HUES6 (cell line): ENCODE measurements at regions not wholly inside any gene's neighbourhood (a gene's known extent, or its start where the extent isn't known, plus 50 kb on each side); places are given as distances from the start of the nearest gene placed in this dataset.

Experiments
- H3K27ac ChIP-seq: 2 replicates; pipeline ENCODE4 v1.7.0; 2013; ENCODE audit warnings: low read depth, mild to moderate bottlenecking, low read length, inconsistent platforms
- H3K27me3 ChIP-seq: 2 replicates; pipeline ENCODE4 v1.6.1; 2013; ENCODE audit warnings: low read length; ENCODE audit not compliant: control insufficient read depth, insufficient read depth
- H3K36me3 ChIP-seq: 2 replicates; pipeline ENCODE4 v1.6.1; 2013; ENCODE audit warnings: low read length; ENCODE audit not compliant: control insufficient read depth, insufficient read depth
- H3K4me1 ChIP-seq: 2 replicates; pipeline ENCODE4 v1.6.1; 2013; ENCODE audit warnings: low read length; ENCODE audit not compliant: control insufficient read depth, insufficient read depth
- H3K4me3 ChIP-seq: 2 replicates; pipeline ENCODE4 v1.5.1; 2013; ENCODE audit warnings: low read depth, low read length
- H3K9ac ChIP-seq: one replicate; pipeline ENCODE4 v1.6.1; 2013; ENCODE audit warnings: mild to moderate bottlenecking, low read length
- H3K9me3 ChIP-seq: 2 replicates; pipeline ENCODE4 v1.6.1; 2013; ENCODE audit warnings: low read depth, low read length; ENCODE audit not compliant: control insufficient read depth, insufficient read depth

DNA sequence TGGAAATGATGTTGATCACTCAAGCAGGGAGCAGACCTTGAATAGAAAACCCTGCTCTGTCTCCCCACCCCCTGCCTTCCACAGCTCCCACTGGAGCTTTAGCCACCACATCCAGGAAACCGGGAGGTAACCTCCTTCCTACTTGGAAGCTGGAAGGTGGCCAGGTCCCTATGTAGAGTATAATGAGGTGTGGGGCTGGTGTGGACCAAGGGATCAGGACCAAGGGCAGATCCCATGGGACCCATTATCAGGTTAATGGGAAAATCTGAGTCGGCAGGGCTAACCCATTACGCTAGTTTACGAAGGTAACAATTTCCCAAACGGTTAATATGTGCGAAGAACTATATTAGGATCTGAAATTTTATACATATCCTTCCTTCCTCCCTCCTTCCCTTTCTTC lies 321.9 kb downstream of the MIAT start:
- Histone ChIP-seq H3K9me3 (no peaks in the 10 kb centered on the region), H3K27ac (no peak overlapping the region), H3K4me1 (no peaks in the 10 kb centered on the region), H3K27me3 (peaks cover 60% of the 10 kb centered on the region; the same call in 1 of the 2 replicates), H3K4me3 (no peak overlapping the region), H3K9ac (no peak overlapping the region), H3K36me3 (no peaks in the 10 kb centered on the region)

DNA sequence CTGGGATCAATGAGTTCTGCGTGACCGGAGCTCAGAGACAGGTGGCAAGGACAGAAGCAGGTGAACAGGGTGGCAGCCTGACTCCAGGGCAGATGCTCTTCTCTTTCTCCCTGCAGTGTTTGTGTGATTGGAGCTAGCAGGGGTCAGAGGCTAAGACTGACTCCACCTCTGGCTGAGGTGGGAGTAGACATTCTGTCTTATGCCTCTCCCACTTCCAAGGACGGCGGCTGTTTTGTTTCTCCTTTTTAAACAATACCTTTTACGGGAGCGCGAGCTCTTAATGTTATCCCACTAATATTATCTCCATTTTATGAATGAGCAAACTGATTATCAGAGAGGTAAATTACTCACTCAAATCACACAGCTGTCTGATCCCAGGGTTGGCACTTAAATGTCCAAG lies 323.7 kb downstream of the MIAT start:
- H3K36me3 ChIP-seq, result no peaks in the 10 kb centered on the region
- peaks cover 2% of the 10 kb centered on the region for H3K4me1 ChIP-seq
- peaks cover 59% of the 10 kb centered on the region; the same call in 1 of the 2 replicates for H3K27me3 ChIP-seq
- H3K4me3 ChIP-seq, result no peak overlapping the region
- H3K27ac ChIP-seq, result no peak overlapping the region
- no peak overlapping the region for H3K9ac ChIP-seq
- no peaks in the 10 kb centered on the region for H3K9me3 ChIP-seq

DNA sequence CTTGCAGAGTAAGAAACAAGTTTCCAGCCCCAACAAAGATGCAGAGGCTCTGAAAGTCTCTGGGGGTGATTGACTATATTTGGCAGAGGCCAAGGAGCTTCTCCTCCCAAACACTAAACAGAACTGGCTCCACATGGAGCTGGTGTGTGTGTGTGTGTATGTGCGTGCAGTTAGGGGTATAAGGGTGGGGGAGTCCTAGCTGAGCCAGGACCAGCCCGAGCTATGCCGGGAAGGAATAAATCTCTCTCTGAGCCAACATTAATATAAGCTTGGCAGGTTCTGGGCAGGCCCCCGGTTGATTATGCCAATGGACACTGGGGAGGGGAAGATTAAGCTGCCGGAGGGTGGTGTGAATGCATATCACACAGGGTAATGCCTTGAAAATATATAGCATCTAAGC lies 324.2 kb downstream of the MIAT start:
- H3K36me3 ChIP-seq, result no peaks in the 10 kb centered on the region
- H3K4me3 ChIP-seq, result no peak overlapping the region
- H3K27ac ChIP-seq, result no peak overlapping the region
- H3K9ac ChIP-seq, result no peak overlapping the region
- H3K4me1 ChIP-seq, result peaks cover 6% of the 10 kb centered on the region
- H3K9me3 ChIP-seq, result no peaks in the 10 kb centered on the region
- H3K27me3 ChIP-seq, result peaks cover 56% of the 10 kb centered on the region; the same call in 1 of the 2 replicates

DNA sequence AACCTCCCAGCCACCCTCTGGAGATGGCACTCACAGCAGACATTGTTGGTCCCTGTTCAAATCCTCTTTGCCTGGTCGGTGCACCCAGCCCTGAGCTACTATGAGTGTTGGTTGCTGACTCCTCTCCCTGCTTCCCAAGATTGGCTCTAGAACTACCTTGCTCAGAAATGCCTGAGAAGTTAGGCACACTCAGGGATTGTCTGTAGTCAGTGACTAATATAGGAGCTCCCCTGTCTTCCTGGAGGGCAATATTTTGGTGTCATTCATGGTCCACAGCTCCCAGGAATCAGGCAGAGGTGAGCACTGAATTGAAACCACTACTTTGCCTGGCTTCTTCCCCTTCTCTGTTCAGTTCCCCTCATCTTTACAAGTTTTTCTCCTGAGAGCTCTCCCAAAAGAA lies 325.9 kb downstream of the MIAT start:
- no peaks in the 10 kb centered on the region for H3K9me3 ChIP-seq
- no peak overlapping the region for H3K27ac ChIP-seq
- no peak overlapping the region for H3K9ac ChIP-seq
- H3K4me1 ChIP-seq, result peaks cover 8% of the 10 kb centered on the region
- peaks cover 48% of the 10 kb centered on the region; the same call in 1 of the 2 replicates for H3K27me3 ChIP-seq
- no peaks in the 10 kb centered on the region for H3K36me3 ChIP-seq
- H3K4me3 ChIP-seq, result no peak overlapping the region

DNA sequence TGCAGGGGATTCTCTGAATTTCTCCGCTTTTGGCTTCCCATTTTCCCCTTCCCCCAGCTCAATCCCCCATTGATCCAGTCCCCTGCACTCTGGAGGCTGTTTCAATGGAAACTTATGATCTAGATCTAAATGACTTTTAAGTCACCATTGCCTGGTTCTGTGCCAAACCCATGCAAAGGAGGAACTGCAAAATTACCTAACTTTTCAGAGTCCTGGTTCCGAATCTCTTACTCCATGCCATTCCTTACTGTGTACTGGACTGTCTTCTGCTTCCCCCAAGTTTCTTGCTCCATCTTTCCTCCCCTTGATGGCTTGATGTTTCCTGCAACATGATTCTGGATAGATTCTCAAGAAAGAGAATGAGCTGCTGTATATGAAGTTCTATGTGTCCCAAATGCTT lies 327.8 kb downstream of the MIAT start:
- peaks cover 8% of the 10 kb centered on the region for H3K4me1 ChIP-seq
- no peaks in the 10 kb centered on the region for H3K36me3 ChIP-seq
- no peak overlapping the region for H3K9ac ChIP-seq
- H3K9me3 ChIP-seq, result no peaks in the 10 kb centered on the region
- no peak overlapping the region for H3K27ac ChIP-seq
- no peak overlapping the region for H3K4me3 ChIP-seq
- H3K27me3 ChIP-seq, result peaks cover 34% of the 10 kb centered on the region; the same call in 1 of the 2 replicates

DNA sequence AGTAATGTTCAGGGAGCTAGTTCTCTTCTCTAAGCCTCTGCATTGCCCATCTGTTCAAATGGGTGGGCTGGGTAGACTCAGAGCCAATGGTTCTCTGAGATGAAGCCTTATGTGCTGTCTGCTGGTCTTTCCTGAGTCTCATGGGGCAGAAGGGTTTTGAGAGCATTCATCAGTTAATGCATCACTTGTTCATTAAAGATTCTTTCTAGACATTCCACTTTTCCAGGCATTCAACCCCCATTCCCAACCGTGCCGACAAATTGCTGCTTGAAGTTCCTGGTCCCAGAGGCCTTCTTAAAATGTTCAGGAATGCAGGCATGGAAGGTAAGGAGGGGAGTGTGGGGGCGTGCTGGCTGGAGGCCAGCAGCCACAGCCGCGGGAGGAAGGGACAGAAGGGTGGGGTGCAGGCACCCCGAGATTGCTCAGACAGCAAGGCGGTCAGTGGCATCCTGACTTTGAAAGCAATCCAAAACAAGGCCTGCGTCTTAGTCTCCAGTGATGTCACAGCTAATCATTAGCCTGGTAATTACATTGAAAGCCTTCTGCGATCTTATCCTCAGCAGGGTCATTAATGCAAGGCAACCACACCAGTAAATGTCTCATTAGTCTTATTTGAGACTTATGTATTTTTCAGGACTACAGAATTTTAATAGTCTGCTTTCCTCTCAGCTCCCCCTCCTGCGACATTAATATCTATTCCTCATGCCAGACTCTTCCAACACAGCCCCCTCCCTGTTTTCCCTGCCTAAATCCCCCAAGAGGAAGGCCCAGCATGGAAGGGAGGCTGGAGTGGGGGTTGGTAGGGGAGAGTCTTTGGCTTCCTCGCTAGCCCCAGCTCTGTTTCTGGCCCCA lies 328.8 kb downstream of the MIAT start:
- no peaks in the 10 kb centered on the region for H3K9me3 ChIP-seq
- H3K27ac ChIP-seq, result no peak overlapping the region
- H3K9ac ChIP-seq, result no peak overlapping the region
- H3K36me3 ChIP-seq, result no peaks in the 10 kb centered on the region
- H3K27me3 ChIP-seq, result peaks cover 32% of the 10 kb centered on the region; the same call in 1 of the 2 replicates
- no peak overlapping the region for H3K4me3 ChIP-seq
- H3K4me1 ChIP-seq, result peaks cover 8% of the 10 kb centered on the region

DNA sequence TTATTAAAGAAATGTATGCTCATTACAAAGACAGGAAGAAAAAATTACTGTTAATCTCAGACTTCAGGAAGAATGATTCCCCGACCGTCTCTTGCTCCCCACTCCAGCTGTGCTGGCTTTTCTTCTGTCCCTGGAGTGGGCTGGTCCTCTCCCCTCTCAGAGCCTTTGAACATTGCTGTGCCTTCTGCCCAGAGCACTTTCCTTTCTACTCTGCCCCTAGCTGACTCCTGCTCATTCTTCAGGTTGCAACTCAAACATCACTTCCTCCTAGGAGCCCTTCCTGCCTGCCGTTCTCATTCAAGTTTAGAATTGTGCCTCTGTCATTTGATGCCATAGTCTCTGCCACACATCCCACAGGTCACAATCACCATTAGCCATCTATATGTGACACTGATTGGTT lies 329.5 kb downstream of the MIAT start:
- no peaks in the 10 kb centered on the region for H3K9me3 ChIP-seq
- H3K9ac ChIP-seq, result no peak overlapping the region
- H3K36me3 ChIP-seq, result no peaks in the 10 kb centered on the region
- peaks cover 8% of the 10 kb centered on the region for H3K4me1 ChIP-seq
- peaks cover 25% of the 10 kb centered on the region; the same call in 1 of the 2 replicates for H3K27me3 ChIP-seq
- H3K27ac ChIP-seq, result no peak overlapping the region
- H3K4me3 ChIP-seq, result no peak overlapping the region

DNA sequence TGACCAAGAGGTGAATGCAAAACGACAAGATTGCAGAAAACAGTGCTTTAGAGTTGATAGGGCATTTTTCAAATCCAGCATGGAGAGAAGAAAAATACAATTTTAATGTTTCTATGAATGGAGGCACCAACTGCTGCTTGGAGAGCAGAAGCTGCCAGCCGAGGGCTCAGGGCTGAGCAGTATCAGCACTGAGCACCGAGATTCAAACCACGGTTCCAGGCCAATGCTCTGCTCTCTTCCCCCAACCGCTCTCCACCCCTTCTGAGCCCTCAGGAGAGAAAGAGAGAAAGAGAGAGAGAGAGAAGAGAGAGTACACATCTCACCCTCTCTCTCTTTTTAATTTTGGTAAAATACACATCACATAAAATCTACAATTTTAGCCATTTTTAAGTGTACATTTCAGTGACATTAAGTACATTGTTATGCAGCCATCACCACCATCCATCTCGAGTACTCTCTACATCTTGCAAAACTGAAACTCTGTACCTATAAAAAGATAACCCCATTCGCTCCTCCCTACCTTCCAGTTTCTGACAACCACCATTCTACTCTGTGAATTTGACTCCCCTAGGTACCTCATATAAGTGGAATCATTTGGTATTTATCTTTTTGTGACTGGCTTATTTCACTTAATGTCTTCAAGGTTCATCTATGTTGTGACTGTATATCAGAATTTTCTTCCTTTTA lies 333.3 kb downstream of the MIAT start:
- Histone ChIP-seq H3K4me1 (peaks cover 8% of the 10 kb centered on the region), H3K36me3 (no peaks in the 10 kb centered on the region), H3K9ac (no peak overlapping the region), H3K9me3 (no peaks in the 10 kb centered on the region), H3K4me3 (no peak overlapping the region), H3K27ac (no peak overlapping the region), H3K27me3 (peaks cover 20% of the 10 kb centered on the region)

DNA sequence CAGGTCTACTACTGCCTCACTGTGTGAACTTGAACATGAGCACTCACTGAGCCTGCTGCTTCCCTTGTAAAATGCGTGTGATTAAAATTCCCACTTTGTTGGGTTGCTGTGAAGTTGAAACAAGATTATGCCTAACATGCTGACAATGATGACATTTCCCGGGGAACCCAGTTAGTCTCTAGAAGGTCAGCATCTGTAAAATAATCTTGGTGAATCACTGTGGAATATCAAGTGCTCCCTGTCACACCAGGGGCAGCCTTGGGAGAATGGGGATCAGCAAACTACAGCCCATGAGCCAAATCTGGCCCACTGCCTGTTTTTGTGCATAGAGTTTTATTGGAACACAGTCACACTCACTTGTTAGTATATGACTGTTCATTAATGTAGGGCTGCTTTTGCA lies 335.2 kb downstream of the MIAT start:
- Histone ChIP-seq H3K27me3 (peaks cover 23% of the 10 kb centered on the region), H3K9me3 (no peaks in the 10 kb centered on the region), H3K27ac (no peak overlapping the region)

DNA sequence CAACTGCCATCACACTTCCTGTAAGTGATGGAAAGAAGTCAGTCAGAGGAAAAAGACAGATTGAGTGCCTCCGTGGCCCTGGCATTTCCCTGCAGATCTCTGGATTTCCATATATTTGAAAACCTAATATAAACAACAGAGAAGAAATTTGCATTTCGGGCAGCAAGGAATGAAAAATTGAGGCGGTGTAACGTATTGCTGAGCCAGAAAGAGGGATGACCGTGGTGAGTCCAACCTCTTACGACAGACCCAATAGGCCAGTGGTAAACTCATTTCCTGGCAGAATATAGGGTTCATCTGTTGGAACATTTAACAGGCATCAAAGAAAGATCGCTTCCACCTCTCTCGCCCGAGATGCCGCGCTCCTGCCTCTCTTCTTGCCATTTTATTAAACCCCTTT lies 336.5 kb downstream of the MIAT start:
- Histone ChIP-seq H3K27ac (no peak overlapping the region), H3K9ac (no peak overlapping the region), H3K4me3 (no peak overlapping the region), H3K4me1 (no peaks in the 10 kb centered on the region), H3K36me3 (no peaks in the 10 kb centered on the region), H3K9me3 (no peaks in the 10 kb centered on the region), H3K27me3 (peaks cover 23% of the 10 kb centered on the region)

More for the DNA sequence above, 335.2 kb downstream of the MIAT start:
- no peaks in the 10 kb centered on the region for H3K36me3 ChIP-seq
- no peak overlapping the region for H3K4me3 ChIP-seq
- H3K9ac ChIP-seq, result no peak overlapping the region
- no peaks in the 10 kb centered on the region for H3K4me1 ChIP-seq

DNA sequence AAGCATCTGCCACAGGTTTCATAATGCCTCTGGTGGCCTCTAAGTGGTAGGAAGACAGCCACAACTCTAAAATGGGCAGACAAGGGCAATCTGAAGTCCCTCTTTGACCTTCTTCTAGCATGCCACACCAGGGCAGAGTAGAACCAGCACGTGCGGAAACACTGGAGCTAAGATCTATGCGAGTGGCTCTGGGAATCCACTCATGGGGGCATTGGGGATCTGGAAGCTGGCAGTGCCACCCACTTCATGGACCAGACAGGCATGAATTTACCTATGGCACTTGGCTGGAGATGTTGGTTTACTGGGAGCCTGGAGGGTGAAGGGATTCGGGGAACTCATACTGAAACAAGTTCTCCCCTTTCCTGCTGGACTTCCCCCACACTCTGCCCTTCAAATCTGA lies 337.4 kb downstream of the MIAT start:
- no peak overlapping the region for H3K4me3 ChIP-seq
- no peak overlapping the region for H3K27ac ChIP-seq
- H3K36me3 ChIP-seq, result no peaks in the 10 kb centered on the region
- no peaks in the 10 kb centered on the region for H3K9me3 ChIP-seq
- no peak overlapping the region for H3K9ac ChIP-seq
- peaks cover 23% of the 10 kb centered on the region for H3K27me3 ChIP-seq
- no peaks in the 10 kb centered on the region for H3K4me1 ChIP-seq
